GM18505 (cell line): ENCODE measurements at regions not wholly inside any gene's neighbourhood (a gene's known extent, or its start where the extent isn't known, plus 50 kb on each side); places are given as distances from the start of the nearest gene placed in this dataset.

Experiments used
- ATAC-seq: cut with Tn5 transposase; IDR thresholded peaks from one replicate; pipeline ENCODE4 v1.9.1; 2021; ENCODE audit not compliant: unreplicated experiment
- POLR2A ChIP-seq: IDR thresholded peaks from 4 replicates; pipeline ENCODE4 v1.6.1; 2011; ENCODE audit warnings: borderline replicate concordance; ENCODE audit not compliant: insufficient read depth, insufficient read length; ENCODE audit errors: extremely low read depth

DNA sequence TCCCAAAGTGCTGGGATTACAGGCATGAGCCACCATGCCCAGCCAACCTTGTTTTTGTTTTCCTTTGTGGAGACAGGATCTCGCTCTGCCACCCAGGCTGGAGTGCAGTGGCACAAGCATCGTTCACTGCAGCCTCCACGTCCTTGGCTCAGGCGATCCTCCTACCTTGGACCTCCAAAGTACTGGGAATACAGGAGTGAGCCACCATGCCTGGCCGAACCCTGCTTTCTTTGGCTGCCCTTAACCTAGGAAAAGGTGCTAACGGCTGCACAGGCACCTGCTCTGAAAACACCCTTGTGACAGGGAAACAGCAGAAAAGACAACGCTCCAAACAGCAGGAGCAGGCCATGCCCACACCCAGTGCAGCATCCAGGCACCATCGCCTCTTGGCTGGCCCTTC is 71.9 kb downstream of the OAT start:
- no peak for ATAC-seq
- no peak for TF ChIP-seq POLR2A

DNA sequence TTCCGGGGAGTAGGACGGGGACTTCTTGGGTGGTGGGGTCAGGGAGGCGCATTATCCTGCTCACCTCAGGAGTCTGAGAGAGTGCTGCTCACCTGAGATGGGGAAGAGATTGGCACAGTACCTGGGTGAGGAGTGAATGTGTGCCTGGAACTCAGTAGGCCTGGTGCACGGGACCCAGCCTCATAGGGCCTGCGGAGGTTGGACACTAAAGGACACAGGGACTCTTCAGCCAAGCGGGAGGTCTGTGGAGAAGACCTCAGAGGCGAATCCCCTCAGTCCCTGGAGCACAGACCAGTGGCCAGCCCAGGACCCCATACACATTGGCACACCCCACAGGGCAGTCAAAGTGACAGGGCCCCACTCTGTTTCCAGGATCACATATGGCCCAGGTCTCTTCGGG is 73.2 kb downstream of the OAT start:
- TF ChIP-seq POLR2A: no peak
- no peak for ATAC-seq

DNA sequence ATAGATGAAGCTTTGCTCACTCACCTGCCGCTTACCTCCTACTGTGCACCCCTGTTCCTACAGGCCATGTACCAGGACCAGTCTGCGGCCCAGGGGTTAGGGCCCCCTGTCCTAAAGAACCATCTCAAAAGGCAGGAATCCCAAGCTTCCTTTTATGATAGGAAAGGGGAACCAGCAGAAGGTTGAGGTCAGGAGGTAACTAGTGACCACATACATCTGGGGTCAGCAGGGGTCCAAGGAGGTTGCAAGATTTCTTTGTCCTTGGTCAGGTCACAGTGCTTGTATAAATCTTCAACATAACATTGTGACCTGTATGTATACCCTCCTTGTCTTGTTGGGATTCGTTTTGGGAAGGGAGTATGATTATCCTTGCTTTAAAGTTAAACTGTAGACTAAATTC is 73.8 kb downstream of the OAT start:
- no peak for TF ChIP-seq POLR2A
- ATAC-seq: no peak

DNA sequence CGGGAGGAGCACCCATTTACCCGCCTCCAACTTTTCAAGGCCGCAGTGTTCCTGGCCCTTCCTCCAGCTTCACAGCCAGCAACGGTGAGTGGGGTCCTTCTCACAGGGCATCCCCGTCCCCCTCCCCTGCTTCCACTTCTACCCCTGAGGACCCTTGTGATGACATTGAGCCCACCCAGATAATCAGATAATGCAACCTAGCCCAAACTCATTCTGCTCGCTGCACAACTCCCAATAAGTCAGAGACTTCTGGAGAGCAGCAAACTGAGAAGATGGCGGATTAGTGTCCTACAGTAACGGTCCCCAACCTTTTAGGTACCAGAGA is 74.5 kb downstream of the OAT start:
- no peak for ATAC-seq
- TF ChIP-seq POLR2A: no peak

DNA sequence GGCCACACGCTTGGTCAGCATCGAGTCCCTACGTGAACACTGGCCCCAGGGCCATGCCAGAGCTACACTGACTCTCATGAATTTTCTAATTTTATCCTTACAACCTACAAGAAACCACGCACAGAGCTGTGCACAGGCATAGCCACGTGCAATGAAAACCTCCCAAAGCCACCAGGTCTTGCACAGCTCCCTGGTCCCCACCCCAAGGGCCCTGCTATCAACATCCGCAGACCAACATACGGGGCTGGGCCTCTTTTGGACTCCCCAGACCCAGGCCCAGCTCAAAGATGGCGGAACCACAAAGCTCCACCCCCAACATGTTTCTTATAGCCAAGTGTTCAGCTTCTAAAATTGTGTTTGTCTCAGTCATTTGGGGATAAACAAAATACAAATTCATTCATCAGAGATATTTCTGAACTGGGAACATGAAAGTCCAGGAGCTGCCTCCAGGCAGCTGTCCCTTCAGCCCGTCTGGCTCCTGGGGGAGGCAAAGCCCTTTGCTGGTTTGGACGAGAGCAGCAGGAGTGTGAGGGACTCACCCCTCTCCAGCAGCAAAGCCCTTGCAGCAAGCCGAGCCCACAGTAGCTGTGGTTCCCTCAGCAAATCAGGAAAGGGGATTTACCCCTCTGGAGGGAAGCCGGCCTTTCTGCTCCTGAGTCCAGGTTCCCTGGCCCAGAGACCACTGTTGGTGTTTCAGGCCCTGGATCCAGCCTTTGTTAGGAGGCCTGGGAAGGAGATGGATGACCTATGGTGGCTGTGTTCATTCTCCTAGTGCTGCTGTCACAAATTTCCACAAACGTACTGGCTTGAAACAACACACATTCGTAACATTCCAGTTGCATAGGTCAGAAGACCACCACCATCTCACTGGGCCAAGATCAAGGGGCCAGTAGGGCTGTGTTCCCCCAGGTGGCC is 75.1 kb downstream of the OAT start:
- ATAC-seq: no peak
- no peak for TF ChIP-seq POLR2A

DNA sequence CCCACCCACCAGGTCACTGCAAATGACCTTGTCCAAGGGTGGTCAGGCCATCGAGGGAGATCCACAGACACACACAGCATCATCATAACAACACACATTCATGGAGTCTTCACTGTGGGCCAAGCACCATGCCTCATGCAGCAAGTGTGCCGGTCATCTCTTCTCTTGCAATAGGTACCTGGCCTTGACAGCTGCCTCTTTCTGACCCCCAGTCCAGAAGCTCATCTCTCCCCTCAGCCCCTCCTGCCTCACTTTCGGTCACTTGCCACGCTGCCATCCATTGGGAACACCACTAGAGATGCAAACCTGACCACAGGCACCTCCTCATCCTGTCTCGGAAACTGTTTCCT is 75.9 kb downstream of the OAT start:
- ATAC-seq: no peak

DNA sequence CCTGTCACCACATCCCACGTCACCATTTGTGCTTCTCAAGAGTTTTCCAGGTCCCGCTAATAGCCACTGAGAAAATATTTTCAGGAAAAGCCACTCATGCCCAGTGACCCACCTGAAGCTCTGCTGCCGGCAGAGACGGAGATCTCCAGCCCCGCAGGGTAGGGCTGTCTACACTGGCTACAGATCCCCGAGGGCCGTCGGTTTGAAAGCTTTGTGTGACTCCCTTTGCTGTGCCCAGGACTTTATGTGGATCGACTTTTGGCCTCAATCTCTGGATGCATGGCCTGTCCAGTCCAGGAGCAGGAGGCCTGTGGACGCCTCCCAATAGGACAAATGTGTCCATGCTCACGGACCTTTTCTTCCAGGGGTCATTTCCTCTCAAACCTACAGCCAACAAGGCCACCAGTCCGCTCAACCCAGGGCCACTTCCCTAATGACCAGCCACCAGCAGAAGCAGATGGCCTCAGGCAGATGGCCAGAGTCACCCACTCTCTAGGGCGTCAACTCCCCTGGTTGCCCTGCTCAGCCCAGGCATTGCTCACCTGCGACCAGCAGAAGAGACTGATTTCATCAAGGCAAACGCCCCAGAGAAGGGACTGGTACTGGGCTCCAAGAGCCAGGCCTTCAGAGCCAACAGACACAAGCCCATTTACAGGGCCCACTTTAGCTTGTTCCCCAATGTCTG is 76.4 kb downstream of the OAT start:
- no peak for ATAC-seq
- TF ChIP-seq POLR2A: no peak

More for the DNA sequence above, 75.9 kb downstream of the OAT start:
- TF ChIP-seq POLR2A: no peak

DNA sequence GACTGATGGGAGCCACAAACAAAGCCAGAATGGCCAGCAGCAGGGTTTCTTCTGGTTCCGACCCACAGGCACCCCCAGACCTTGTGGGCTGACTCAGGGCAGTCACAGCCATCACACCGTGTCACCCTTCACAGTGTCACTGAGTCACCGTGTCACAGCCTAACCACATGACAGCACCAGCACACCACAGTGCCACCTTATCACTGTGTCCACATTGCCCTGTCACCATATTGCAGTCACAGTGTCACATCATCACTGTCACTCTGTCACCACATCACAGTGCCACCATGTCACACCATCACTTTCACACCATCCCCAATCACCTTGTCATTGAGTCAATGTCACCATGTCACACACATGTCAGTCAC is 77.0 kb downstream of the OAT start:
- TF ChIP-seq POLR2A: no peak
- no peak for ATAC-seq

DNA sequence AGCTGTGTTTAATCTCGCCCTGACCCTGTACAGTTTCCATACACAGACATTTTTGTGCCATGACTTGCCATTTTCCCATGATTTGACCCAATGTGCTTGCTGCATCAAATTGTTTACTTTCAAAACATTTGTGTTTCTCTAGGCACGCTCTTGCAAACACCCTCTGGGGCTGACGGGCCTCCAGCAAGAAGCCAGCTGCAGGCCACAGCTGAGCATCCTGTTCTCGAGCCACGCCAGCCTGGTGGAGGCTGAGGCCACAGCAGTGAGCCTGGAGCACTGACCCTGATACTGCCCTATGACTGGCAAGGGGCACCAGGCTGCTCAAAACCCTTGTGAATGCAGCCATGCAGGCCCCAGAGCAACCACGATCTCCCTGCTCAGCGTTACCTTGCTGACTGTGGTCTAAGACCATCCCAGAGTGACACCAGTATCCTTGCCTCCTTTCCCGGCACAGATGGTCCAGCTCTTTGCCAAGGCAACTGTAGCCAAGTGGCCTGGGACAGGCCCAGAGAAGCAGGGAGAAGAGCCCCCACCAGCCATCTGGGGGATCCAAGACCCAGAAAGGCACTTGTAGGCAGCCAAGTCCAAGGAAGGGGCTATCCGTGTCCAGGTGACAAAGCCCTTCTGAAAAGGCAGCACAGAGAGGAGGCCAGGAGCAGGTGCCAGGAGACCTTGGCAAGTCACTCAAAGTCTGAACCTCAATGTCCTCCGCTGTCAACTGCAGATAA is 78.5 kb downstream of the OAT start:
- no peak for TF ChIP-seq POLR2A
- ATAC-seq: no peak

DNA sequence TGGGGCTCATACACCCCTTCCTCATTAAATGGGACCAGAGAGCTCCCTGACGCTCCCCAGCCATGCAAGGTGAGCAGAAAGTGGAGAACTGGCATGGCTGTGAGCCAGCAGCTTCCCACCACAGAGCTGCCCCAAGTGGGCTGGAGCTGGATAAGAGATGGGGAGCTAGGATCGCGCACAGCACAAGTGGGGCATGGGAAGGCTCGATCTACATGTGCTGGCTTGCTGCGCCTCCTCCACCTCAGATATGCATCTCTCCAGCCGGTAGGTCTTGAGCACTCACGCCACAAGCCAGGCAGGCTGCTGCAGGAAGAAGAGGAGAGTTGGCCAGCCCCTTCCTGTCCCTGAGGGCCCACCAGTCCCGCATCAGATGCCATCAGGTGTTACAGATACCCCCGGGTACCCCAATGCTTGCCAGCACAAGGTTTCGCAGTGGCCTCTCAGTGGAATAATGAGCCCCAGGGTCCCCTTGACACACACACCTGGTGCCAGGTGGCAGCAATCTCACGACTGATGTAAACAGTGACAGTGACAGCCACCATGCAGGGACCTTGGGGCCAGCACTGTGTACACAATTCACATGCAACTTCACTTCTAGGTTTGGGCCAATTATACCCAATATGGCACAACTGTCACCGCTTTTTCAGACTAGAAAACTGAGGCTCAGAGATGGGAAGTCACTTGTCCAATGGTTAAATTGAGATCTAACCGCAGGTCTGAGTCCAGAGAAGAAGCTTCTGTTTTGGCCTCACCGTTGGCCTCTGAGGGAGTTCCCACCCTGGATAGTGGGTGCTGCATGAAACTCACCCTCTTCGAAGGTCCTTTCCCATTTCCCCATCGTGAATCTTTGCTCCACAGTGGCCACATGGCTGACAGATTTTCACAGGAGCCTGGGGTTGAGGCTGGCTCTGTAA is 79.3 kb downstream of the OAT start:
- TF ChIP-seq POLR2A: no peak
- ATAC-seq: no peak

DNA sequence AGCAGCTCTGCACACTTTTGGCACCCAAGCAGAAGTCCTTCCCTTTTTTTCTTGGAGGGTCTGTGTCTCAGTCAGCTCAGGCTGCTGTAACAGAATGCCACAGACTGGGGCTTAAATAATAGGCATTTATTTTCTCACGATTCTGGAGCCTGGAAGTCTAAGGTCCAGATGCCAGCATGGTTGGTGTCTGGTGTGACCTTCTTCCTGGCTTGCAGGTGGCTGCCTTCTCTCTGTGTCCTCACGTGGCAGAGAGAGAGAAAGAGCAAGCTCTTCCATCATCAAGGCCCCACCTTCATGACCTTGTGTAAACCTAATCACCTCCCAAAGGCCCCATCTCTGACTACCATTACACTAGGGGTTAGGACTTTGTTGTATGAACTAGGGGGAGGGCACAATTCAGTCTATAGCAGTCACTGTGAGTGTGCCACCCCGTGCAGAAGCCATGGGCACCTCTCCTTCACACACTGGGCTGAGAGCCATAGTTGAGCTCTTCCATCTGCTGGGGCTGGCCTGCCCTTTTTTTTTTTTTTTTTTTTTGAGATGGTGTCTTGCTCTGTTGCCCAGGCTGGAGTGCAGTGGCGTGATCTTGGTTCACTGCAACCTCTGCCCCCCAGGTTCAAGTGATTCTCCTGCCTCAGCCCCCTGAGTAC is 80.3 kb downstream of the OAT start:
- TF ChIP-seq POLR2A: no peak
- no peak for ATAC-seq

DNA sequence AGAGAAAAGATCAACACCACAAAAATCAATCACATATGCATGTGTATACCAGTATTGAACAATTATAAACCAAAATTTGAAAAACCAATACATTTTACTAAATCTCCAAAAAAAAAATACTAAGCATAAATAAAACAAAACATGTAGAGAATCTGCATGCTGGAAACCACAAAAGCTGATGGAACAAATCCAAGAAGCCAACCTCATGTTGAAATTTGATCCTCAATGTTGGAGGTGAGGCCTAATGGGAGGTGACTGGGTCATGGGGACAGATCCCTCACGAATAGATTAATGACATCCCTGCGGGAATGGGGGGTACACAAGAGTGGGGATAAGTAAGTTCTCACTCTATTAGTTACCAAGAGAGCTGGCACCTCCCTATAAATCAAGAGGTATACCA is 82.5 kb downstream of the OAT start:
- ATAC-seq: no peak
- no peak for TF ChIP-seq POLR2A
